ENCODE measurements at regions not wholly inside any gene's neighbourhood (a gene's known extent, or its start where the extent isn't known, plus 50 kb on each side); places are given as distances from the start of the nearest gene placed in this dataset.

GRCh38 chrX:9333873-9334560 lies 130.8 kb upstream of the TBL1X start:
- CTCF ChIA-PET = no interaction called here
- peaks cover 4% of the 10 kb centered on the region for H3K4me1 Mint-ChIP-seq (ENCODE audit: low read depth)

GRCh38 chrX:9335251-9335650 lies 129.6 kb upstream of the TBL1X start:
- H3K4me1 Mint-ChIP-seq (ENCODE audit: low read depth) = peaks cover 12% of the 10 kb centered on the region
- POLR2A ChIA-PET = no interaction called here
- no peak overlapping the region for H3K27ac Mint-ChIP-seq
- no peak for DNase-seq
- H3K27me3 Mint-ChIP-seq = no peaks in the 10 kb centered on the region
- H3K36me3 Mint-ChIP-seq = no peaks in the 10 kb centered on the region
- H3K4me3 Mint-ChIP-seq = no peak overlapping the region
- H3K9me3 Mint-ChIP-seq = no peaks in the 10 kb centered on the region
- intact Hi-C loops (cut with micrococcal nuclease) = no loop called here
- CTCF ChIA-PET = no interaction called here

More at GRCh38 chrX:9333873-9334560, 130.8 kb upstream of the TBL1X start:
- H3K4me3 Mint-ChIP-seq = no peak overlapping the region
- no peak overlapping the region for H3K27ac Mint-ChIP-seq
- H3K9me3 Mint-ChIP-seq = no peaks in the 10 kb centered on the region
- no peak for DNase-seq
- POLR2A ChIA-PET = no interaction called here
- no peaks in the 10 kb centered on the region for H3K27me3 Mint-ChIP-seq
- intact Hi-C loops (cut with micrococcal nuclease) = no loop called here
- H3K36me3 Mint-ChIP-seq = no peaks in the 10 kb centered on the region

GRCh38 chrX:9336456-9336855 lies 128.4 kb upstream of the TBL1X start:
- intact Hi-C loops (cut with micrococcal nuclease) = no loop called here
- DNase-seq = no peak

DNA sequence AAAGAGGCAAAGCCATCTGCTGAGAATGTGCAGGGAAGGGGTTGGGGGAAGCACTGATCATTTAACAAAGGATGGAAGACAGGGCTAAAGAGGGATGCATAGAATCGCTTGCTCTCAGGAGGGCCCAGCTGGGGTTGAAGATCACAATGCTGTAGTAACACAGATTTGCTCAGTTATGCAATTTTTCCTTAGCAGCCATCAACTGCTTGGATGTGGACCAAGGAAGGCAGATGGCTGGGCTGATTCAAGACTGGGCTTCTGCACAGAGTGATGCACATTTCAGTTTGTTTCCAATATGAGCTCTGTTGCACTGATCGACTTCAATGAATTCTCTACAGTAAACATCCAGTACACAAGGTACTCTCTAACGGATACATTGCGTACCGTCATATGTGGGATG lies 127.8 kb upstream of the TBL1X start:
- CTCF ChIA-PET = interaction anchor here (0.6 kb wide), 1 partner anchor 365 kb away, joined by 3 read pairs; no protein-coding TSS in a partner anchor
- Mint-ChIP-seq H3K36me3 (no peaks in the 10 kb centered on the region), H3K27me3 (no peaks in the 10 kb centered on the region), H3K9me3 (no peaks in the 10 kb centered on the region), H3K4me3 (no peak overlapping the region), H3K27ac (no peak overlapping the region), H3K4me1 (ENCODE audit: low read depth) (peaks cover 26% of the 10 kb centered on the region)
- POLR2A ChIA-PET = no interaction called here
- no peak for DNase-seq
- intact Hi-C loops (cut with micrococcal nuclease) = no loop called here

More at GRCh38 chrX:9336456-9336855, 128.4 kb upstream of the TBL1X start:
- H3K36me3 Mint-ChIP-seq = no peaks in the 10 kb centered on the region
- H3K27ac Mint-ChIP-seq = no peak overlapping the region
- H3K4me1 Mint-ChIP-seq (ENCODE audit: low read depth) = peaks cover 23% of the 10 kb centered on the region
- POLR2A ChIA-PET = no interaction called here
- H3K4me3 Mint-ChIP-seq = no peak overlapping the region
- no peaks in the 10 kb centered on the region for H3K27me3 Mint-ChIP-seq
- H3K9me3 Mint-ChIP-seq = no peaks in the 10 kb centered on the region
- CTCF ChIA-PET = no interaction called here

DNA sequence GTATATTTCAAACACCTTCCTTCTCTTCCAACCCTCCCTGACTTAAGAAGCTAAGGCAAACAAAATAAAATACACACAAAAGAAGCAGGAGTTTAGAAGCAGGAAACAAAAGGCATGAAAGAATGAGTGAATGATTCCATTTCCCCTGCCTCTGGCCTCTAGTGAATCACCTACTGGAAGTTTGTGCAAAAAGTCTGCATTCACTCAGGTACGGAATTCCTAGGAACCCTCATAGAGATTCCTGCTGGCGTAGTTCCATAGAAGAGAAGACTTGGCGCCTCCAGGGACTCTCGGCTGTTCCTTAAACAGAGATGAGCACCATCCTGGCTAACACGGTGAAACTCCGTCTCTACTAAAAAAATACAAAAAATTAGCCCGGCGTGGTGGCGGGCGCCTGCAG lies 125.9 kb upstream of the TBL1X start:
- intact Hi-C loops (cut with micrococcal nuclease) = no loop called here
- no peaks in the 10 kb centered on the region for H3K36me3 Mint-ChIP-seq
- H3K9me3 Mint-ChIP-seq = no peaks in the 10 kb centered on the region
- POLR2A ChIA-PET = interaction anchor here (0.6 kb wide), 1 partner anchor 22 kb away, joined by 3 read pairs; no protein-coding TSS in a partner anchor
- H3K27ac Mint-ChIP-seq = no peak overlapping the region
- no peaks in the 10 kb centered on the region for H3K27me3 Mint-ChIP-seq
- H3K4me1 Mint-ChIP-seq (ENCODE audit: low read depth) = peaks cover 30% of the 10 kb centered on the region
- no peak overlapping the region for H3K4me3 Mint-ChIP-seq
- DNase-seq = no peak
- CTCF ChIA-PET = interaction anchor here (1.0 to 1.5 kb wide), 2 partner anchors 26 to 368 kb away, joined by 4 to 5 read pairs; no protein-coding TSS in a partner anchor

GRCh38 chrX:9339603-9340491 lies 125.0 kb upstream of the TBL1X start:
- DNase-seq = no peak
- Mint-ChIP-seq H3K4me1 (ENCODE audit: low read depth) (peaks cover 30% of the 10 kb centered on the region), H3K4me3 (no peak overlapping the region), H3K9me3 (no peaks in the 10 kb centered on the region), H3K36me3 (no peaks in the 10 kb centered on the region), H3K27ac (no peak overlapping the region), H3K27me3 (no peaks in the 10 kb centered on the region)
- POLR2A ChIA-PET = interaction anchor here (0.6 to 1.3 kb wide), 3 partner anchors 22 to 132 kb away, joined by 3 to 7 read pairs (median 3); no protein-coding TSS in a partner anchor
- intact Hi-C loops (cut with micrococcal nuclease) = loop anchor here (2.0 to 5.0 kb wide), 2 partner anchors 21 to 367 kb away; no protein-coding TSS in a partner anchor
- CTCF ChIA-PET = interaction anchor here (1.0 to 1.5 kb wide), 2 partner anchors 27 to 369 kb away, joined by 4 to 5 read pairs; no protein-coding TSS in a partner anchor

GRCh38 chrX:9340598-9341290 lies 124.1 kb upstream of the TBL1X start:
- ChIA-PET CTCF (interaction anchor here (1.3 to 1.5 kb wide), 2 partner anchors 28 to 122 kb away, joined by 3 to 5 read pairs; no protein-coding TSS in a partner anchor), POLR2A (interaction anchor here (1.3 to 1.9 kb wide), 2 partner anchors 12 to 123 kb away, joined by 7 read pairs; no protein-coding TSS in a partner anchor)
- no peaks in the 10 kb centered on the region for H3K9me3 Mint-ChIP-seq
- DNase-seq = peak; percentile 36
- intact Hi-C loops (cut with micrococcal nuclease) = loop anchor here (1.0 to 5.0 kb wide), 6 partner anchors 12 to 367 kb away; no protein-coding TSS in a partner anchor
- H3K4me3 Mint-ChIP-seq = peak overlapping the region; percentile 30
- peaks cover 30% of the 10 kb centered on the region for H3K4me1 Mint-ChIP-seq (ENCODE audit: low read depth)
- H3K27ac Mint-ChIP-seq = peak overlapping the region; percentile 84
- no peaks in the 10 kb centered on the region for H3K36me3 Mint-ChIP-seq
- H3K27me3 Mint-ChIP-seq = no peaks in the 10 kb centered on the region

GRCh38 chrX:9341291-9342201 lies 123.3 kb upstream of the TBL1X start:
- ChIA-PET CTCF (interaction anchor here (1.3 kb wide), 1 partner anchor 121 kb away, joined by 3 read pairs; no protein-coding TSS in a partner anchor), POLR2A (interaction anchor here (0.7 to 1.9 kb wide), 2 partner anchors 11 to 123 kb away, joined by 4 to 7 read pairs; partner anchors contain the start of gene TBL1X)
- peak overlapping the region; percentile 30 for H3K4me3 Mint-ChIP-seq

GRCh38 chrX:9342561-9343051 lies 122.3 kb upstream of the TBL1X start:
- Mint-ChIP-seq H3K27me3 (no peaks in the 10 kb centered on the region), H3K9me3 (no peaks in the 10 kb centered on the region), H3K4me1 (ENCODE audit: low read depth) (peaks cover 30% of the 10 kb centered on the region), H3K4me3 (peak overlapping the region; percentile 26), H3K27ac (peak overlapping the region; percentile 8), H3K36me3 (no peaks in the 10 kb centered on the region)
- POLR2A ChIA-PET = interaction anchor here (0.7 kb wide), 1 partner anchor 120 kb away, joined by 3 read pairs; no protein-coding TSS in a partner anchor
- intact Hi-C loops (cut with micrococcal nuclease) = loop anchor here (1.0 to 5.0 kb wide), 2 partner anchors 121 to 365 kb away; no protein-coding TSS in a partner anchor
- DNase-seq = peak; percentile 64
- CTCF ChIA-PET = no interaction called here

More at GRCh38 chrX:9341291-9342201, 123.3 kb upstream of the TBL1X start:
- peak; percentile 76 for DNase-seq
- H3K4me1 Mint-ChIP-seq (ENCODE audit: low read depth) = peaks cover 30% of the 10 kb centered on the region
- H3K27ac Mint-ChIP-seq = peak overlapping the region; percentile 84
- H3K27me3 Mint-ChIP-seq = no peaks in the 10 kb centered on the region
- no peaks in the 10 kb centered on the region for H3K36me3 Mint-ChIP-seq
- intact Hi-C loops (cut with micrococcal nuclease) = loop anchor here (1.0 to 5.0 kb wide), 7 partner anchors 11 to 366 kb away; no protein-coding TSS in a partner anchor
- H3K9me3 Mint-ChIP-seq = no peaks in the 10 kb centered on the region

DNA sequence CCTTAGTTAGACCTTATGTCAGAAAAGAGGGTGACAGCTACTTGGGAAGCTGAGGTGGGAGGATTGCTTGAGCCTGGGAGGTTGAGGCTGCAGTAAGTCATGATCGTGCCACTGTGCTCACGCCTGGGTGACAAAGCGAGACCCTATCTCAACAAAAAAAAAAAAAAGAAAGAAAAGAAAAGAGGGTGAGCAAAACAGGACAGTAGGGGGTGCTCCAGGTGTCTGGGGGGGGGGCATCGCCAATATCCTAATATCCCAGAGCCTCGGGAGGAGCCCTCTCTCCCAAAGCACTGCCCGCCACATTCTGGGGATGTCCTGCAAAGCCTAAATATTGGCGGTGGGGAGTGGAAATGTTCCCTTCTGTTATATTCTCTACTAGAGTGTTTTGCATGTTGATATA lies 120.9 kb upstream of the TBL1X start:
- DNase-seq = no peak
- Mint-ChIP-seq H3K36me3 (no peaks in the 10 kb centered on the region), H3K9me3 (no peaks in the 10 kb centered on the region), H3K4me3 (no peak overlapping the region), H3K4me1 (ENCODE audit: low read depth) (peaks cover 26% of the 10 kb centered on the region), H3K27ac (no peak overlapping the region), H3K27me3 (no peaks in the 10 kb centered on the region)
- intact Hi-C loops (cut with micrococcal nuclease) = loop anchor here (5.0 kb wide), 1 partner anchor 363 kb away; no protein-coding TSS in a partner anchor
- POLR2A ChIA-PET = no interaction called here
- CTCF ChIA-PET = interaction anchor here (0.7 kb wide), 1 partner anchor 49 kb away, joined by 4 read pairs; no protein-coding TSS in a partner anchor

Data from activated CD4-positive, alpha-beta memory T cell treated with anti-CD3 and anti-CD28 coated beads for 36 hours (primary cell).